Glutamatergic neuron (in vitro differentiated cells): ENCODE measurements at regions not wholly inside any gene's neighbourhood (a gene's known extent, or its start where the extent isn't known, plus 50 kb on each side); places are given as distances from the start of the nearest gene placed in this dataset.

ENCODE experiments used
- DNase-seq: peaks from one replicate; pipeline ENCODE4 v3.0.0; 2022
- H3K27ac Mint-ChIP-seq: one replicate; pipeline ENCODE4 v1.8.0; 2020; ENCODE audit warnings: mild to moderate bottlenecking, mixed read lengths, inconsistent platforms; ENCODE audit not compliant: unreplicated experiment
- H3K27me3 Mint-ChIP-seq: one replicate; pipeline ENCODE4 v1.8.0; 2020; ENCODE audit warnings: mild to moderate bottlenecking, moderate library complexity, mixed read lengths, inconsistent platforms; ENCODE audit not compliant: unreplicated experiment
- H3K36me3 Mint-ChIP-seq: one replicate; pipeline ENCODE4 v1.8.0; 2020; ENCODE audit warnings: mild to moderate bottlenecking, mixed read lengths, inconsistent platforms; ENCODE audit not compliant: unreplicated experiment
- H3K4me1 Mint-ChIP-seq: one replicate; pipeline ENCODE4 v1.8.0; 2020; ENCODE audit warnings: mild to moderate bottlenecking, low read depth, mixed read lengths, inconsistent platforms; ENCODE audit not compliant: unreplicated experiment
- H3K4me3 Mint-ChIP-seq: one replicate; pipeline ENCODE4 v1.8.0; 2020; ENCODE audit warnings: mild to moderate bottlenecking, mixed read lengths, inconsistent platforms; ENCODE audit not compliant: unreplicated experiment
- H3K9me3 Mint-ChIP-seq: one replicate; pipeline ENCODE4 v1.8.0; 2020; ENCODE audit warnings: mild to moderate bottlenecking, moderate library complexity, mixed read lengths, inconsistent platforms; ENCODE audit not compliant: unreplicated experiment
- TF ChIP-seq, protein P1 (sequence below): fragments of 200-600 bp; sonication (generic); IDR thresholded peaks from one replicate; pipeline ENCODE4 v1.5.0; 2021; ENCODE audit not compliant: partially characterized antibody, unreplicated experiment

- no peak overlapping the region for H3K27ac Mint-ChIP-seq
- DNase-seq = peak; percentile 33
- no peak overlapping the region for H3K4me3 Mint-ChIP-seq
- peaks cover 7% of the 10 kb centered on the region for H3K36me3 Mint-ChIP-seq
- TF ChIP-seq, protein P1, sequence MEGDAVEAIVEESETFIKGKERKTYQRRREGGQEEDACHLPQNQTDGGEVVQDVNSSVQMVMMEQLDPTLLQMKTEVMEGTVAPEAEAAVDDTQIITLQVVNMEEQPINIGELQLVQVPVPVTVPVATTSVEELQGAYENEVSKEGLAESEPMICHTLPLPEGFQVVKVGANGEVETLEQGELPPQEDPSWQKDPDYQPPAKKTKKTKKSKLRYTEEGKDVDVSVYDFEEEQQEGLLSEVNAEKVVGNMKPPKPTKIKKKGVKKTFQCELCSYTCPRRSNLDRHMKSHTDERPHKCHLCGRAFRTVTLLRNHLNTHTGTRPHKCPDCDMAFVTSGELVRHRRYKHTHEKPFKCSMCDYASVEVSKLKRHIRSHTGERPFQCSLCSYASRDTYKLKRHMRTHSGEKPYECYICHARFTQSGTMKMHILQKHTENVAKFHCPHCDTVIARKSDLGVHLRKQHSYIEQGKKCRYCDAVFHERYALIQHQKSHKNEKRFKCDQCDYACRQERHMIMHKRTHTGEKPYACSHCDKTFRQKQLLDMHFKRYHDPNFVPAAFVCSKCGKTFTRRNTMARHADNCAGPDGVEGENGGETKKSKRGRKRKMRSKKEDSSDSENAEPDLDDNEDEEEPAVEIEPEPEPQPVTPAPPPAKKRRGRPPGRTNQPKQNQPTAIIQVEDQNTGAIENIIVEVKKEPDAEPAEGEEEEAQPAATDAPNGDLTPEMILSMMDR = peak; percentile 84
- H3K9me3 Mint-ChIP-seq = peaks cover 12% of the 10 kb centered on the region
- H3K27me3 Mint-ChIP-seq = peaks cover 5% of the 10 kb centered on the region
- peaks cover 19% of the 10 kb centered on the region for H3K4me1 Mint-ChIP-seq
Measured at GRCh38 chr4:177555007-177555574, 112.9 kb upstream of the AGA start.

DNA sequence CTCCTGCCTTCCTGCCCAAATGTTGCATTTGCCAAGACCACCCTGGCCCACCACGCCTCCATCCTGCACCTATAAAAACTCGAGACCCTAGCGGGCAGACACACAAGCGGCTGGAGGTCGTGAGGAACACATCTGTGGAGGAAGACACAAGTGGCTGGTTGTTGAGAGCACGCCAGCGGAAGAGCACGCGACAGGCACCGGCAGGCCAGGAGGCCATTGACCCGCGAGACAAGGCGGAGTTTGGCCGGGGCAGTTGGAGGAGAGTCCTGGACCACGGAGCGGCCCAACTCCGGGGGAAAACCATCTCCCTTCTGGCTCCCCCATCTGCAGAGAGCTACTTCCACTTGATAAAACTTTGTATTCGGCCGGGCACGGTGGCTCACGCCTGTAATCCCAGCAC is 115.2 kb upstream of the AGA start:
- TF ChIP-seq, protein P1 = no peak
- H3K36me3 Mint-ChIP-seq = peaks cover 4% of the 10 kb centered on the region
- H3K27me3 Mint-ChIP-seq = peaks cover 5% of the 10 kb centered on the region
- H3K4me1 Mint-ChIP-seq = peaks cover 19% of the 10 kb centered on the region
- DNase-seq = no peak
- H3K4me3 Mint-ChIP-seq = no peak overlapping the region
- peaks cover 12% of the 10 kb centered on the region for H3K9me3 Mint-ChIP-seq
- no peak overlapping the region for H3K27ac Mint-ChIP-seq

DNA sequence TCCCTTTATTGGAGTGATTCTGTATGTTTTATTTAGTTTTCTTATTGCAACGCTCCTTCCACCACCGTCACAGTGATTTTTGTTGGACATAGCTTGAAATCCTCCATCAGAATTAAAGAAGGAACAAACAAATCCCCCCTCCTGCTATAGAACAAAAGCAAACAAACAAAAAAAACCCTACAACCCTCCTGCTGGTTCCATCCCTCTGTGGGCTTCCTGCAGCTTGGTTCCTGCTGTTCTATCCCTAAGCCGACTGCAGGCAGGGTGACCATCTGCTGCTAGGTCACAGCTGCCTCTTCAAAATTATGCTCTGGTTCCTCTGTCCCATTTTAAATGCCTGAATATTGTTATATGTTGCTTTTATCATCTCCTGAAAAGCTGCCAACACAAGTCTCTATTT is 116.8 kb upstream of the AGA start:
- peaks cover 4% of the 10 kb centered on the region for H3K36me3 Mint-ChIP-seq
- H3K4me1 Mint-ChIP-seq = peaks cover 16% of the 10 kb centered on the region
- peak; percentile 33 for DNase-seq
- H3K27me3 Mint-ChIP-seq = peaks cover 5% of the 10 kb centered on the region
- peak overlapping the region; percentile 92 for H3K27ac Mint-ChIP-seq
- TF ChIP-seq, protein P1 = no peak
- peak overlapping the region; percentile 60 for H3K4me3 Mint-ChIP-seq
- peaks cover 12% of the 10 kb centered on the region for H3K9me3 Mint-ChIP-seq

- no peak for DNase-seq
- peaks cover 4% of the 10 kb centered on the region for H3K36me3 Mint-ChIP-seq
- peaks cover 16% of the 10 kb centered on the region for H3K4me1 Mint-ChIP-seq
- peaks cover 12% of the 10 kb centered on the region for H3K9me3 Mint-ChIP-seq
- no peak overlapping the region for H3K27ac Mint-ChIP-seq
- H3K27me3 Mint-ChIP-seq = peaks cover 5% of the 10 kb centered on the region
- H3K4me3 Mint-ChIP-seq = no peak overlapping the region
- TF ChIP-seq, protein P1 = no peak
Measured at GRCh38 chr4:177562163-177562562, 119.9 kb upstream of the AGA start.

GRCh38 chr4:177562859-177563258 is 120.6 kb upstream of the AGA start:
- Mint-ChIP-seq H3K27me3 (peaks cover 7% of the 10 kb centered on the region), H3K9me3 (peaks cover 12% of the 10 kb centered on the region), H3K27ac (no peak overlapping the region), H3K4me1 (peaks cover 16% of the 10 kb centered on the region), H3K4me3 (no peak overlapping the region), H3K36me3 (peaks cover 4% of the 10 kb centered on the region)
- TF ChIP-seq, protein P1 = no peak
- DNase-seq = no peak
